ENCODE measurements at regions not wholly inside any gene's neighbourhood (a gene's known extent, or its start where the extent isn't known, plus 50 kb on each side); places are given as distances from the start of the nearest gene placed in this dataset.

GRCh38 chr2:63661076-63661475, 72.3 kb downstream of the MDH1 start:
- TF ChIP-seq, protein P1, sequence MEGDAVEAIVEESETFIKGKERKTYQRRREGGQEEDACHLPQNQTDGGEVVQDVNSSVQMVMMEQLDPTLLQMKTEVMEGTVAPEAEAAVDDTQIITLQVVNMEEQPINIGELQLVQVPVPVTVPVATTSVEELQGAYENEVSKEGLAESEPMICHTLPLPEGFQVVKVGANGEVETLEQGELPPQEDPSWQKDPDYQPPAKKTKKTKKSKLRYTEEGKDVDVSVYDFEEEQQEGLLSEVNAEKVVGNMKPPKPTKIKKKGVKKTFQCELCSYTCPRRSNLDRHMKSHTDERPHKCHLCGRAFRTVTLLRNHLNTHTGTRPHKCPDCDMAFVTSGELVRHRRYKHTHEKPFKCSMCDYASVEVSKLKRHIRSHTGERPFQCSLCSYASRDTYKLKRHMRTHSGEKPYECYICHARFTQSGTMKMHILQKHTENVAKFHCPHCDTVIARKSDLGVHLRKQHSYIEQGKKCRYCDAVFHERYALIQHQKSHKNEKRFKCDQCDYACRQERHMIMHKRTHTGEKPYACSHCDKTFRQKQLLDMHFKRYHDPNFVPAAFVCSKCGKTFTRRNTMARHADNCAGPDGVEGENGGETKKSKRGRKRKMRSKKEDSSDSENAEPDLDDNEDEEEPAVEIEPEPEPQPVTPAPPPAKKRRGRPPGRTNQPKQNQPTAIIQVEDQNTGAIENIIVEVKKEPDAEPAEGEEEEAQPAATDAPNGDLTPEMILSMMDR (IDR thresholded peaks at IDR 0.05; ENCODE audit: borderline replicate concordance, extremely low read depth, low read length, poor library complexity, severe bottlenecking) = no peak
- no peak for TF ChIP-seq EZH2 (IDR thresholded peaks at IDR 0.05; ENCODE audit: borderline replicate concordance, low read depth, low read length, severe bottlenecking)
